Progenitor cell of endocrine pancreas (in vitro differentiated cells): ENCODE measurements at regions not wholly inside any gene's neighbourhood (a gene's known extent, or its start where the extent isn't known, plus 50 kb on each side); places are given as distances from the start of the nearest gene placed in this dataset.
A peak's percentile ranks its signal among the peaks of the same experiment; 100 is the strongest.

Experiments used
- DNase-seq: peaks from one replicate; pipeline ENCODE4 v3.0.0; 2021; ENCODE audit warnings: low spot score; ENCODE audit not compliant: unreplicated experiment
- H3K27ac Mint-ChIP-seq: 2 replicates; pipeline ENCODE4 v1.8.0; 2021; ENCODE audit warnings: mild to moderate bottlenecking, moderate library complexity, mixed read lengths
- H3K27me3 Mint-ChIP-seq: 2 replicates; pipeline ENCODE4 v1.8.0; 2021; ENCODE audit warnings: mixed read lengths
- H3K36me3 Mint-ChIP-seq: 2 replicates; pipeline ENCODE4 v1.8.0; 2022; ENCODE audit warnings: mixed read lengths; ENCODE audit not compliant: insufficient read depth
- H3K4me1 Mint-ChIP-seq: 2 replicates; pipeline ENCODE4 v1.8.0; 2021; ENCODE audit warnings: low read depth, mixed read lengths
- H3K4me3 Mint-ChIP-seq: 2 replicates; pipeline ENCODE4 v1.8.0; 2021; ENCODE audit warnings: low read depth, mild to moderate bottlenecking, moderate library complexity, mixed read lengths
- H3K9me3 Mint-ChIP-seq: 2 replicates; pipeline ENCODE4 v1.8.0; 2021; ENCODE audit warnings: low read depth, mixed read lengths
- CTCF ChIP-seq: fragments of 200-600 bp; sonication (generic); IDR thresholded peaks from one replicate; pipeline ENCODE4 v1.5.0; 2021; ENCODE audit warnings: antibody characterized with exemption, mild to moderate bottlenecking; ENCODE audit not compliant: unreplicated experiment

- H3K27ac Mint-ChIP-seq: no peak overlapping the region
- H3K36me3 Mint-ChIP-seq: no peaks in the 10 kb centered on the region
- H3K4me3 Mint-ChIP-seq: no peak overlapping the region
- no peak for DNase-seq
- H3K27me3 Mint-ChIP-seq: peaks cover 8% of the 10 kb centered on the region
- no peaks in the 10 kb centered on the region for H3K4me1 Mint-ChIP-seq
- TF ChIP-seq CTCF: no peak
- H3K9me3 Mint-ChIP-seq: peaks cover 3% of the 10 kb centered on the region
Measured at GRCh38 chr1:118739501-118739900, 248.6 kb downstream of the TBX15 start.

- DNase-seq: no peak
- Mint-ChIP-seq H3K36me3 (no peaks in the 10 kb centered on the region), H3K27me3 (peaks cover 2% of the 10 kb centered on the region), H3K4me3 (no peak overlapping the region), H3K4me1 (no peaks in the 10 kb centered on the region), H3K27ac (no peak overlapping the region), H3K9me3 (peaks cover 3% of the 10 kb centered on the region)
- no peak for TF ChIP-seq CTCF
Measured at GRCh38 chr1:118736322-118736721, 251.8 kb downstream of the TBX15 start.

- Mint-ChIP-seq H3K36me3 (no peaks in the 10 kb centered on the region), H3K4me1 (no peaks in the 10 kb centered on the region), H3K4me3 (no peak overlapping the region), H3K27ac (no peak overlapping the region), H3K27me3 (peaks cover 3% of the 10 kb centered on the region), H3K9me3 (peaks cover 3% of the 10 kb centered on the region)
- no peak for DNase-seq
- no peak for TF ChIP-seq CTCF
Measured at GRCh38 chr1:118717893-118718292, 270.2 kb downstream of the TBX15 start.

- Mint-ChIP-seq H3K27me3 (peaks cover 3% of the 10 kb centered on the region), H3K27ac (no peak overlapping the region), H3K36me3 (no peaks in the 10 kb centered on the region), H3K4me1 (no peaks in the 10 kb centered on the region), H3K9me3 (no peaks in the 10 kb centered on the region), H3K4me3 (no peak overlapping the region)
- peak; percentile 52 for TF ChIP-seq CTCF
- no peak for DNase-seq
Measured at GRCh38 chr1:118716775-118717174, 271.4 kb downstream of the TBX15 start.

- no peak overlapping the region for H3K4me3 Mint-ChIP-seq
- no peaks in the 10 kb centered on the region for H3K4me1 Mint-ChIP-seq
- H3K27me3 Mint-ChIP-seq: no peaks in the 10 kb centered on the region
- H3K27ac Mint-ChIP-seq: no peak overlapping the region
- H3K36me3 Mint-ChIP-seq: no peaks in the 10 kb centered on the region
- peaks cover 4% of the 10 kb centered on the region for H3K9me3 Mint-ChIP-seq
- DNase-seq: no peak
- TF ChIP-seq CTCF: no peak
Measured at GRCh38 chr1:118711356-118711755, 276.8 kb downstream of the TBX15 start.
